Adrenal gland (tissue), 5 donors: ENCODE measurements at regions not wholly inside any gene's neighbourhood (a gene's known extent, or its start where the extent isn't known, plus 50 kb on each side); places are given as distances from the start of the nearest gene placed in this dataset.

ENCODE experiments used
- POLR2A ChIP-seq, 2 donors: fragments of 450-650 bp; IDR thresholded peaks; one replicate each; pipeline ENCODE4 v1.6.1; 2017; ENCODE audit warnings: antibody characterized with exemption in 2 of 2, mild to moderate bottlenecking in 2 of 2, moderate library complexity in 1 of 2
- TF ChIP-seq, protein P1 (sequence below), 6 experiments: fragments of 450-650 bp in 4 of 6; fragments of 200-600 bp in 2 of 6; sonication (generic) in 1 of 6; IDR thresholded peaks; 1 replicate in 5 of 6; 2 replicates in 1 of 6; pipeline versions ENCODE4 v1.5.1 to v1.8.0; 2016 to 2021; ENCODE audit warnings: antibody characterized with exemption in 6 of 6, mild to moderate bottlenecking in 2 of 6, moderate library complexity in 1 of 6
- donor health status: DM: no; HTN: no; CAD: no.

GRCh38 chr3:74121761-74122160 is 492.7 kb downstream of the CNTN3 start:
- TF ChIP-seq, protein P1, sequence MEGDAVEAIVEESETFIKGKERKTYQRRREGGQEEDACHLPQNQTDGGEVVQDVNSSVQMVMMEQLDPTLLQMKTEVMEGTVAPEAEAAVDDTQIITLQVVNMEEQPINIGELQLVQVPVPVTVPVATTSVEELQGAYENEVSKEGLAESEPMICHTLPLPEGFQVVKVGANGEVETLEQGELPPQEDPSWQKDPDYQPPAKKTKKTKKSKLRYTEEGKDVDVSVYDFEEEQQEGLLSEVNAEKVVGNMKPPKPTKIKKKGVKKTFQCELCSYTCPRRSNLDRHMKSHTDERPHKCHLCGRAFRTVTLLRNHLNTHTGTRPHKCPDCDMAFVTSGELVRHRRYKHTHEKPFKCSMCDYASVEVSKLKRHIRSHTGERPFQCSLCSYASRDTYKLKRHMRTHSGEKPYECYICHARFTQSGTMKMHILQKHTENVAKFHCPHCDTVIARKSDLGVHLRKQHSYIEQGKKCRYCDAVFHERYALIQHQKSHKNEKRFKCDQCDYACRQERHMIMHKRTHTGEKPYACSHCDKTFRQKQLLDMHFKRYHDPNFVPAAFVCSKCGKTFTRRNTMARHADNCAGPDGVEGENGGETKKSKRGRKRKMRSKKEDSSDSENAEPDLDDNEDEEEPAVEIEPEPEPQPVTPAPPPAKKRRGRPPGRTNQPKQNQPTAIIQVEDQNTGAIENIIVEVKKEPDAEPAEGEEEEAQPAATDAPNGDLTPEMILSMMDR (IDR thresholded peaks at IDR 0.05) = no peak
- no peak for TF ChIP-seq POLR2A (IDR thresholded peaks at IDR 0.05)
